ENCODE measurements at regions not wholly inside any gene's neighbourhood (a gene's known extent, or its start where the extent isn't known, plus 50 kb on each side); places are given as distances from the start of the nearest gene placed in this dataset.

- no peak for DNase-seq (ENCODE audit: low spot score)
- Histone ChIP-seq H3K4me1 (no peaks in the 10 kb centered on the region), H3K4me3 (no peak overlapping the region), H3K27me3 (no peaks in the 10 kb centered on the region), H3K9me3 (peaks cover 0 to 21% of the 10 kb centered on the region in 2 donors), H3K27ac (no peak overlapping the region), H3K36me3 (no peaks in the 10 kb centered on the region)
- TF ChIP-seq, protein P1, sequence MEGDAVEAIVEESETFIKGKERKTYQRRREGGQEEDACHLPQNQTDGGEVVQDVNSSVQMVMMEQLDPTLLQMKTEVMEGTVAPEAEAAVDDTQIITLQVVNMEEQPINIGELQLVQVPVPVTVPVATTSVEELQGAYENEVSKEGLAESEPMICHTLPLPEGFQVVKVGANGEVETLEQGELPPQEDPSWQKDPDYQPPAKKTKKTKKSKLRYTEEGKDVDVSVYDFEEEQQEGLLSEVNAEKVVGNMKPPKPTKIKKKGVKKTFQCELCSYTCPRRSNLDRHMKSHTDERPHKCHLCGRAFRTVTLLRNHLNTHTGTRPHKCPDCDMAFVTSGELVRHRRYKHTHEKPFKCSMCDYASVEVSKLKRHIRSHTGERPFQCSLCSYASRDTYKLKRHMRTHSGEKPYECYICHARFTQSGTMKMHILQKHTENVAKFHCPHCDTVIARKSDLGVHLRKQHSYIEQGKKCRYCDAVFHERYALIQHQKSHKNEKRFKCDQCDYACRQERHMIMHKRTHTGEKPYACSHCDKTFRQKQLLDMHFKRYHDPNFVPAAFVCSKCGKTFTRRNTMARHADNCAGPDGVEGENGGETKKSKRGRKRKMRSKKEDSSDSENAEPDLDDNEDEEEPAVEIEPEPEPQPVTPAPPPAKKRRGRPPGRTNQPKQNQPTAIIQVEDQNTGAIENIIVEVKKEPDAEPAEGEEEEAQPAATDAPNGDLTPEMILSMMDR (IDR thresholded peaks at IDR 0.05) = no peak
Observed at GRCh38 chrX:110558406-110558805, 199.8 kb downstream of the RTL9 start.

- TF ChIP-seq, protein P1 (IDR thresholded peaks at IDR 0.05) = no peak
- DNase-seq (ENCODE audit: low spot score) = no peak
- Histone ChIP-seq H3K27ac (no peak overlapping the region), H3K36me3 (no peaks in the 10 kb centered on the region), H3K4me1 (no peaks in the 10 kb centered on the region), H3K9me3 (peaks cover 3 to 26% of the 10 kb centered on the region in 2 donors), H3K4me3 (no peak overlapping the region), H3K27me3 (no peaks in the 10 kb centered on the region)
Observed at GRCh38 chrX:110561034-110561433, 202.4 kb downstream of the RTL9 start.

DNA sequence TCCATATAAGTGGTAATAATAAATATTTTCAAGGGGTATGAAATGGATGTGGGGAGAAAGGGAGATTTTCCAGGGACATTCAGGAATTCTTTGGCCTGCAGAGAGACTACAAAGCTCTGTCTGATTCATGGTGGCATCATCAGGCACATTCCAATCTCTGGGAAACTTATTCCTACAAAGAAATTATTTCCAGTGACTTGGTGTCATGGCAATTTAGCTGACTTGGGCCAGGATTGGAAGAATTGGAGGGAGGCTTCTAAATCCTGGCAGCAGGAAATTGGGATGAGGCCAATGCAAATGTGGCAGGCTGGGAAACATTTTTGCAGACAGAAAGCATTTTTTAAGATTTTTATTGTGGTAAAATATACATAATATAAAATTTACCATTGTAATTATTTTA lies 204.6 kb downstream of the RTL9 start:
- TF ChIP-seq, protein P1 (IDR thresholded peaks at IDR 0.05) = no peak

DNA sequence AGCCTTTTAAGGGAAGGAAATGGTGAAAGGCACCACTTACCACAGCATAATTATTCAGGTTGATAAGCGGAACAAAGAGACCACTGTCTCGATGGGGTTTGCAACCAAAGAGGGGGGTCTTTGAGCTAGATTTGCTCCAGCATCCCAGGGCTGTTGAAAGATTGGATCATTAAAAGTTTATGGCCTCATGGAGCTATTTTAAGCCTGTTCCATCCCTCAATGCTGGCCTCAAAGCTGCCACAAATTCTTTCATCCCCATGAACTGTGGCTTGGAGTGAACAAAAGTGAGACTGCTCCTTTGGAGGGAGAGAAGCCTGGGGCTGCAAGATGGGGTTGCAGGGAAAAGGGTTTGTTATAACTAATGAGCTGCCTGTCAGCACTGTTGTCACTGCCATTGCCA lies 209.8 kb downstream of the RTL9 start:
- Histone ChIP-seq H3K27me3 (no peaks in the 10 kb centered on the region), H3K4me3 (no peak overlapping the region), H3K9me3 (peaks cover 3 to 22% of the 10 kb centered on the region in 2 donors), H3K27ac (no peak overlapping the region), H3K4me1 (no peaks in the 10 kb centered on the region), H3K36me3 (no peaks in the 10 kb centered on the region)
- DNase-seq (ENCODE audit: low spot score) = no peak
- TF ChIP-seq, protein P1 (IDR thresholded peaks at IDR 0.05) = no peak

More for the DNA sequence above, 204.6 kb downstream of the RTL9 start:
- Histone ChIP-seq H3K4me3 (no peak overlapping the region), H3K9me3 (peaks cover 3 to 23% of the 10 kb centered on the region in 2 donors), H3K36me3 (no peaks in the 10 kb centered on the region), H3K4me1 (no peaks in the 10 kb centered on the region), H3K27ac (no peak overlapping the region), H3K27me3 (no peaks in the 10 kb centered on the region)
- no peak for DNase-seq (ENCODE audit: low spot score)

DNA sequence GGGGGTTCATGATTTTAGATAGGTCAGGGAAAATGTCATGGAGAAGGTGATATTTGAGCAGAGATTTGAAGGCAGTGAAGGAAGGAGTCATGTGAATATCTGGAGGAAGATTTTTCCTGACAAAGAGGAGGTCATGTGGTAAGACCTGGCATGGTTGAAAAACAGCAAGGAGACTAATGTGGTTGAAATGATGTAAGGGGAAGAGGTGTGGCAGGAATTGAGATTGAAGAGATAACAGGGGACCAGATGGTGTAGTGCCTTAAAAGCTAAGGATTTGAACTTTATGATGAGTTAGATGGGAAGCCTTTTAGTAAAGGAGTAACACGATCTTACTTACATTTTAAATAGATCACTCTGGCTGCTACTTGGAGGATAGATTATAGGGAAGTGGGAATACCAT lies 210.9 kb downstream of the RTL9 start:
- Histone ChIP-seq H3K4me3 (no peak overlapping the region), H3K9me3 (peaks cover 3 to 22% of the 10 kb centered on the region in 2 donors), H3K36me3 (no peaks in the 10 kb centered on the region), H3K4me1 (no peaks in the 10 kb centered on the region), H3K27ac (no peak overlapping the region), H3K27me3 (no peaks in the 10 kb centered on the region)
- TF ChIP-seq, protein P1 (IDR thresholded peaks at IDR 0.05) = no peak
- DNase-seq (ENCODE audit: low spot score) = no peak

GRCh38 chrX:110578270-110578669 lies 217.3 kb downstream of the CHRDL1 start:
- H3K4me3 ChIP-seq = no peak overlapping the region
- no peak for DNase-seq (ENCODE audit: low spot score)
- no peaks in the 10 kb centered on the region for H3K27me3 ChIP-seq
- no peaks in the 10 kb centered on the region for H3K4me1 ChIP-seq
- H3K9me3 ChIP-seq = no peaks in the 10 kb centered on the region
- TF ChIP-seq, protein P1 (IDR thresholded peaks at IDR 0.05) = no peak
- H3K27ac ChIP-seq = no peak overlapping the region
- no peaks in the 10 kb centered on the region for H3K36me3 ChIP-seq

All from right atrium auricular region (tissue), 2 donors.